ENCODE measurements at regions not wholly inside any gene's neighbourhood (a gene's known extent, or its start where the extent isn't known, plus 50 kb on each side); places are given as distances from the start of the nearest gene placed in this dataset.

DNA sequence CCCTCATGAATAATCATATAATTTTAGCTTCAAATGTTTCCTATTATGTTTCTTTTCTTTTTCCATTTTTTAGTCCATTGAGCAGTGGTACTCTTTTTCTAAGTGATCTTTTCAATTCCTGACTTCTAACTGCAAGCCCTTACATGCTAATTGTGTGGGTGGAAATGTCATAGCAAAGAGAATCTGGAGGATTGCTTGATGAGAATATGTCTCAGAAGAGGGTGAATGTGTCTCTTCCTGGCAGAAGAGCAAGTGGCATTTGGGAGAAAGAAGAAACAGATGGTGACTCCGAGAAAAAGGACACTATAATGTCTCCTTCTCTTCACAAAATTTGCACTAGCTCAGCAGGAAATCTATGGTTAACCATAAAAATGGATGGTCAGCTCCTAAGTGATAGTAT lies 2320.0 kb downstream of the PCDH9 start:
- no peak for TF ChIP-seq POLR2A (IDR thresholded peaks at IDR 0.05)
- TF ChIP-seq, protein P1, sequence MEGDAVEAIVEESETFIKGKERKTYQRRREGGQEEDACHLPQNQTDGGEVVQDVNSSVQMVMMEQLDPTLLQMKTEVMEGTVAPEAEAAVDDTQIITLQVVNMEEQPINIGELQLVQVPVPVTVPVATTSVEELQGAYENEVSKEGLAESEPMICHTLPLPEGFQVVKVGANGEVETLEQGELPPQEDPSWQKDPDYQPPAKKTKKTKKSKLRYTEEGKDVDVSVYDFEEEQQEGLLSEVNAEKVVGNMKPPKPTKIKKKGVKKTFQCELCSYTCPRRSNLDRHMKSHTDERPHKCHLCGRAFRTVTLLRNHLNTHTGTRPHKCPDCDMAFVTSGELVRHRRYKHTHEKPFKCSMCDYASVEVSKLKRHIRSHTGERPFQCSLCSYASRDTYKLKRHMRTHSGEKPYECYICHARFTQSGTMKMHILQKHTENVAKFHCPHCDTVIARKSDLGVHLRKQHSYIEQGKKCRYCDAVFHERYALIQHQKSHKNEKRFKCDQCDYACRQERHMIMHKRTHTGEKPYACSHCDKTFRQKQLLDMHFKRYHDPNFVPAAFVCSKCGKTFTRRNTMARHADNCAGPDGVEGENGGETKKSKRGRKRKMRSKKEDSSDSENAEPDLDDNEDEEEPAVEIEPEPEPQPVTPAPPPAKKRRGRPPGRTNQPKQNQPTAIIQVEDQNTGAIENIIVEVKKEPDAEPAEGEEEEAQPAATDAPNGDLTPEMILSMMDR (IDR thresholded peaks at IDR 0.05): no peak
- TF ChIP-seq POLR2AphosphoS5 (IDR thresholded peaks at IDR 0.05): no peak

Measured in suprapubic skin (tissue), 4 donors.